ENCODE measurements at regions not wholly inside any gene's neighbourhood (a gene's known extent, or its start where the extent isn't known, plus 50 kb on each side); places are given as distances from the start of the nearest gene placed in this dataset.

DNA sequence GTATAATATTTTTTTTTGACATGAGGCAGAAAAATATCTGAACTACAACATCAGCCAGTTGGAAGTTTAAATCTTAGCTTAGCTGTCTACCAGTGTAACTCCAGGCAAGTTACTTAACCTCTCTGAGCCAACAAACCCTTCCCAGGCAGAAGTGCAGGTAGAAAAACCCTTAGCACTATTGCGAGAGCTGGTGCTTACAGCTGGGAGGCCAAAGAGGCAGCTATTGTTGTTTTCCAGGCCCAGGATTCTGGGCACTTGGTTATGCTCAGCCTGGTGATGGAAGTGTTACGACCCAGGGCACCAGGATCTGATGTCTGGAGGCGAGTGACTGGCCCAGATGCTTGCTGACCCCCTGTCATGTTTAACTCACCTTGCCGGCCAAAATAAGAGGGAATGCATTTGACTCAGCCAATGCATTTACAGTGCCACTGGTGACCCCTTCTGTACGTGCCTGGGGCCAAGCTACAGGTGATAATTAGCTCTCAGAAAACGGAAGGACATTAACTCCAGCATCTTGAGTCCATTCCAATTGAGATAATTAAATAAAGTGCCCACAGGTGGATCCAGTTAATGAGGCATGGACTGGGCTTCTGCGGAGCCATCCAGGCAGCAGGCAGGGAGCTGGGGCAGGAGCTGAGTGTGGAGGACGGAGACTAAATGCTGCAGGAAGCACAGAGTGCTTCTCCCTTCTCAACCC, 126.5 kb upstream of the HABP2 start:
- no peak for DNase-seq (ENCODE audit: low spot score)

DNA sequence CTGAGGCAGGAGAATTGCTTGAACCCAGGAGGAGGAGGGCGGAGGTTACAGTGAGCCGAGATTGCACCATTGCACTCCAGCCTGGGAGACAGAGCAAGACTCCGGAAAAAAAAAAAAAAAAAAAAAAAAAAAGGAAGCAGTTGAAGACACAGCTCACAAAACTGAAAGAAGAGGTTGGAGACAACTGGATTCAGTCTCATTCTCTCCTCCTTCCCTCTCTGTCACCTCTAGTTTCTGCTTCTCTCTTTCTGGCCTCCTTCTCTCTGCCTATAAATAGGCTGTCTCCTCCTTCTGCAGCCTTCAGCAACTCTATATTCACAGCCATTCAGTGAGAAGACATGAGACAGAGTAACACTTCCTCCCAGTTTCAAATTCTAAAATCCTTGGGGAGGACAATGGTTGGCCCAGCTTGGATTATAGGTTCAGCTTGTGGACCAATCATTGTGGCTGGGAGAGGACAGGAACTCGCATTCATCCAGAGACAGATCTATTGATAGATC, 125.6 kb upstream of the HABP2 start:
- no peak for DNase-seq (ENCODE audit: low spot score)
- intact Hi-C loops (cut with DNase I), result no loop called here

More for the DNA sequence above, 126.5 kb upstream of the HABP2 start:
- intact Hi-C loops (cut with DNase I), result no loop called here

DNA sequence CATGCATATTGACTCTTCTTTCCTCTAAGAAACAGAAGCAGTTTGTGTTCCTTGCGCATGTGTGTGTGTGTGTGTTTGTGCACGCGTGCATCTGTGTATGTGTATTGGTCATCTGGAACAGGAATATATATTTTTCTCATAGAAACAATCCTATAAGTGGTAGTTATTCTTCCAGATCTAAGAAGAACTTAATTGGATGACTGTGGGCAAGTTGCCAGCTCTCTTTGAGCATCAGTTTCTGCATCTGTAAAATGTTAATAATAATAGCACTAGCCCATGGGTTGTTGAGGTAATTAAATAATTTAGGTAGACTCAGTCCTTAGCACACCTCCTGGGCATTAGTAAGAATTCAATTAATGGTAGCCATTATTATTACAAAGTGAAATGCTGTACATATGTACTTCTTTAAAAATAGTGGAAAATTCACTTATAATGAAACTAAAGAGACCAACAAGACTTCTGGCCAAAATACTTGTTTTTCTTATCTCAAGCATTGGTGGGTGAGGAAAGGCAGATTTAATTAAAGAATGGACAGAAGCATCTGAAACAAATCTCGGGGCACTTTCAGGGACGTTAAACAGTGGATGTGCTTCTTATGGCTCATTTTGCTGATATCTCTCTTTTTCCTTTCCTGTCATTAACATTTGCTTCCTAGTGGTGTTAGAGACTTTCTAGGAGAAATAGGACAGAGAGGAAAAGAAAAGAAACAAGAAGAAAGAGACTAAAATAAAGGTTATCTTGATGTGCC, 124.9 kb upstream of the HABP2 start:
- no peak for DNase-seq (ENCODE audit: low spot score)
- intact Hi-C loops (cut with DNase I), result no loop called here

DNA sequence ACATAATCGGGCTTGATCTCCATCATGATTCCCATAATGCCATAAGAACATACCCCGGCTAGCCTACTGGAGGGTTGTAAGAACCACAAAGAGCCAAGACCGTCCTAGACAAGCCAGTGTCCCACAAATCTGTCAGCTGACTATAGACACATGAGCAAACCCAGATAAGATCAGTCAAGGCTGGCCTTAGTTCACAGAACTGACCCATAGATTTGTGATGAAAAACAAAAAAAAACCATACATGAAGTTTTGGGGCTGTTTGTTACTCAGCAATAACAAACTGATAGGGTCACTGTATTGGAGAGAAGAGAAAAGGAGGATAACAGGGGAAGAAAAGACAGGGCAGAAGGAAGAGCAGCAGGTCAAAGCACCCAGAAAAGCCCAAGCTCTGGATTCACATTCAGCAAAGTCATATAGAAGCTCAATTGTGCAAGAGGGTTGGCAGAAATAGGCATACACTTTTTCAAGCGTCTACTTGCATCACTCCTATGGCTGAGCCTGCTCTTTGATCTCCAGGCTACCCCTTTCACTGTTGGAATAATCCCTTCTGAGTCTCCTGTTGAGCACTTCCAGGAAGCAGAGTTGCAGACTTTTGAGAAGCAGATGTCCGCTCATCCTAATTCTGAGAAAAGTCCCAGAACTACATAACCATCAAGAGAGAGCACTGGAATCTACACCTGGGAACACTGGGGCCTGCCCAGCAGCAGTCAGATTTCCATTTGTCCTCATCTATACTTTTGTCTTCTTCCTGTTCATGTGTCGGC, 122.0 kb upstream of the HABP2 start:
- intact Hi-C loops (cut with DNase I), result no loop called here
- DNase-seq (ENCODE audit: low spot score), result no peak

DNA sequence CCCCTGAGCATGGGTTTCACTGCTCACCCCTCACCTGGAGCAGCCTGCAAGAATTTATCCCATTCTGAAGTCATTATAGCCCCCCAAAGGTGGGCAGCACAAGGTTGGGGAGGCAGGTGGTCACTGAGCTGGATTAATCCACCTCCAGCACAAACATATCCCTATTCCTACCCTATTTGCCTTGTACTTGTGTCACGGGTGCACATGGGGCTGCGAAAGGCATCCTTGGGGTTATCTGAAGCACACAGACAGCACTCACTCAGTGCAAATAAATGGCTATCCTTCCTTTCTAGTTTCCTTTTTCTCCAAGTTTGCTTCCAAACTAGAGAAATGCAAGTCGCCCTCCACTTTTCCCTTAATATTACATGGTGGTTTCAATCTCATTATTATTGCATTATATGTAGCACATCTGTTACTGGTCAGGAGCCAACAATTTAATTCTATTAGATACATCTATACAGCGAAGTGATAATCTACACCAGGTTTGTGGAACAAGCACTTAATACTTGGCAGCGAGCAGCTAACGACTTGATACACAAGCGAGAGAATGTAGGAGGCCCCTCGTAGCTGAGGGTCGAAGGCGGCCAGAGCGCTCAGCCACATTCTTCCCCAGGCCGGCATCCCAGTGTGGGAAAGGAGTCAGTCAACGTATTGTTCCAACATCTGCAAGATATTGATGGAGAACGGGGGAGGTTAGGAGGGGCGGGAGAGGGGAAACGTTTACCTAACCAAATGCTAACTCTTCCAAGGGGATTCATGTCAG, 121.3 kb upstream of the HABP2 start:
- intact Hi-C loops (cut with DNase I), result no loop called here
- no peak for DNase-seq (ENCODE audit: low spot score)

DNA sequence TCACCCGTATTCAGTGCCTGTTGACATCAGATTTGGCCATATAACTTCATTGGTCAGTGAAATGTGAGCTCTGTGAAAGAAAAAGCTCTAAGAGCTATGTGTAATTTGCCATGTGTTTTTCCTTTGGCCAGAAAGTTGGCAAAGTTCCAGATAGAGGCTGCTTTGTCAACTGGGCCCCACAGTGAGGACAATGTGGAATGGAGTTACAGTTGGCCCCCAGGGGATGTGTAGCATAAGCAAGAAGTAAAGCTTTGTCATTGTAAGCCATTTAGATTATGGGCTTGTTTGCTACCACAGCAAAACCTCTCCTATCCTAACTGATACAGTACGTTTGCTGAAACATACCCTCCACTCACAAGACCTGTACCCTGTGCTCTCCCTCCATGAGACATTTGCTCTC, 119.1 kb upstream of the HABP2 start:
- intact Hi-C loops (cut with DNase I), result no loop called here
- no peak for DNase-seq (ENCODE audit: low spot score)

DNA sequence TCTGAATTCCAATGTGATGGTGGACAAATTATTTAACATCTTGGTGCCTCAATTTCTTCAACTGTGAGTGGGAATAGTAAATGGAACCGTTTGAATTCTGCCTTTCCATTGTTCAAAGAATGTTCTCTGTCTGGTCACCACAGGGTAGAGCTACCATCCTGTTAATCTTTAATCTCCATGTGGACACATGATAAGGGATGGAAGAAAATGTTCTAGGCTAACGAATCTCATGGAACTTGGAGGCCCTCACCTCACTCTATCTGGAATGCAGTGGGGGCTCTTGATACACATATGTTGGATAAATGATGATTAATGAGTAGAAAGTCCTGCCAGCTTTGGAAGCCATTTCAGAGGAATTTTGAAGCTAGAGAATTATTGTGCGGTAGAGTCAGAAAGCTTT, 118.5 kb upstream of the HABP2 start:
- intact Hi-C loops (cut with DNase I), result no loop called here
- DNase-seq (ENCODE audit: low spot score), result no peak

DNA sequence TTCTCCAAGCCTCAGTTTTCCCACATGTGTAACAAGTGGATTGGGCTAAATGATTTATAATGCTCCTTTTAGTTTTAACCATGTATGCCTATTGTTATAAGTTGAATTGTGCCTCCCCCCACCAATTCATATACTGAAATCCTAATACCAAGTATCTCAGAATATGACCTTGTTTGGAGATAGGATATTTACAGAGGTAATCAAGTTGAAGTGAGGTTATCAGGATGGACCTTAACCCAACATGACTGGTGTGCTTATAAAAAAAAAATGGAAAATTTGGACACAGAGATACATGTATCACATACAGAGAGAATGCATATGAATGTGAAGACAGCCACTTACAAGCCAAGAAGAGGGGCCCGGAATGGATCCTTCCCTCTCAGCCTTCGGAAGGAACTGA, 117.9 kb upstream of the HABP2 start:
- intact Hi-C loops (cut with DNase I), result no loop called here
- no peak for DNase-seq (ENCODE audit: low spot score)

DNA sequence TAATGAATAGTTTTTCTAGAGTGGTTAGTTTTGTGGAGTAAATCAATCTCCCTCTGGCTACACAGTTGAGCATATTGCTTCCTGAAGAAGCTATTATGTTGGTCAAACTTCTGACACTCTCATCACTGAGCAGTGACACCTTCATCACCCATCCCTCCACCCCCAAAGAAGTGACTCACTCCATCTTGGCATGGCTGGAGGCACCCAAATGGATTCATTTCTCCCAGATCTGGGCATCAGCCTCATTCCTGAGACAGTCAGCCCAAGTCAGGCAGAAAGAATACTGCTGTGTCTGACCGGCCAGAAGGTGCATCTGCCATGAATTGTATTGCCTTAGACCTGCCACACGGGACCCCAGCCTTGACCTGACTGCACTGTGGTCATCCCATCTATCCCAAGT, 117.0 kb upstream of the HABP2 start:
- intact Hi-C loops (cut with DNase I), result no loop called here

DNA sequence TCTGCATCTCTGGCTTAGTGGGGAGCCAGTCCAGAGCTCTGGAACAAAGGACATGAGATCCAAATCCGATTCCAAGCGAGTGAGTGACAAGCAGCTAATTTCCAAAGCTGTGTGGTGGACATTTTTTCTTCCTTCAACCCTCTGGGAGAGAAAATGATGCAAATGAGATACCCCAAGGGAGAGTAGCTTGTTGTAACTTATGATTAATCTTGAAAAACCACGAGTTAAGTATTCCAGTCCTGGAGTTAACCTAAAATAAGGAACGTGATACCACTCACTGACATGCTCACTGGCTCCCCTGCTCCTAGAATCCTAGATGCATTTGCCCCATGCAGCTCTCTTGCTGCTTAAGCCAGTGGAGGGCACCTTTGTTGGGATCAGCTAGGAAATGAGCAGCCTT, 116.0 kb upstream of the HABP2 start:
- intact Hi-C loops (cut with DNase I), result no loop called here
- no peak for DNase-seq (ENCODE audit: low spot score)

More for the DNA sequence above, 117.0 kb upstream of the HABP2 start:
- no peak for DNase-seq (ENCODE audit: low spot score)

DNA sequence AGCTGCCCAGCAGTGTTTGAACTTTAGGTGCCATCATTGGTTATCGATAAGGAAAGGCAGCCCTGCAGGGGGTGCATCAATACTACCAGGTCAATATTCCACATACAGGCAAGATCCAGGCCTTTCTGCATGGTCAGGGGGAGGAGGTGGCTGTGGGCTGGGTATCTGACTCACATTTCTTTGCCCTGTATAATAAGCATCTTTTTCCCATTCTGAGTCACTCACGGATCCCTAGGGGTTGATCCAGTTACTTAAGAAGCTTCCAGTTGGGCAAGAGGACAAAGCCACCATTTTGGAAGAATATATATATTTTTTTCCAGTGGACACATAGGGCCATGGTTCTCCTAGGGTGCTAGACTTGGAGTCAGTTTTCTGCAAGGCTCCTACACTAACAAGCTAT, 114.2 kb upstream of the HABP2 start:
- no peak for DNase-seq (ENCODE audit: low spot score)
- intact Hi-C loops (cut with DNase I), result no loop called here

DNA sequence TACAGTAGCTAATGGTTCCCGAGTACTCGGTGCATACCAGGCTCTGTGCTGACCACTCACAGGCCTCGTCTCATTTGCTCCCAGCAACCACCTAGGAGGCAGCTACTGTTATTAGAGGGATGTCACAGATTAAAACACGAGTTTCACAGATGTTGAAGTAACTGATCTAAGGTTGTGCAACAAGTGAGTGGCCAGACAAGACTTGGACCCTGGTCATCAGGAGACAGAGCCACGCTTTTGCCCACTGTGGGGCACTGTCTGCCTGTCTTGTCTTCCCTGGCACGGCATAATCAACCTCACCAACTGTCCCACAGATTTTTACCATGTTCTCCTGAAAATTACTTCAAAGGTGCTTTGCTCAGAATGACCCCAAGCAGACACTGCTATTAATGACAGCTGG, 111.6 kb upstream of the HABP2 start:
- intact Hi-C loops (cut with DNase I), result no loop called here
- no peak for DNase-seq (ENCODE audit: low spot score)

DNA sequence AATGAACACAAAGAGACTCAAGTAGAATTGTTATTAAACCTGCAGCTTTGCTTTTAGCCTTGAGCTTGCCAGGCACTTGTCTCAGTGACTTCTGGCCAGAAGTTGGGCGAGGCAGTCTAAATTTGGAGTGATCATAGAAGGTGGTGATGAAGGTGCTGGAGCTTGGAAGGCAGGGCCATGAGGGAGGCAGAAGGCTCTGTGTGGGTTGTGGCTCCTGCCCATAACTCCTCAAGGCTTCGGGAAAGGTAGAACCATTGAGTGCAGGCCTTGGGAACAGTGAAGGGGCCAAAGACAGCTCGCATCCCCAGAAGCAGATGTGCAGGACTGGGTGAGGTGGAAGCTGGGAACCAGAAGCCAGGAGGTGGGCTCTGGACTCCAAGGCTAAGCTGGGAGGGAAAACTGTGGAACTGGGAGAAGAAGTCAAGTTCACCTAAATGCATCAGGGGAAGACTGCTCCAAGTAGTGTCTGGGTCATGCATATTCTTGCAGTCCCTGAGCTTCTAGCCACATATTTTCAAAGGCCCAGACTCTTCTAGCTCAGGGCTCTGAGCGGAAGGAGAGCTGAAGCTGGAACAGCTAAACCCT, 111.1 kb upstream of the HABP2 start:
- intact Hi-C loops (cut with DNase I), result no loop called here
- DNase-seq (ENCODE audit: low spot score), result no peak

DNA sequence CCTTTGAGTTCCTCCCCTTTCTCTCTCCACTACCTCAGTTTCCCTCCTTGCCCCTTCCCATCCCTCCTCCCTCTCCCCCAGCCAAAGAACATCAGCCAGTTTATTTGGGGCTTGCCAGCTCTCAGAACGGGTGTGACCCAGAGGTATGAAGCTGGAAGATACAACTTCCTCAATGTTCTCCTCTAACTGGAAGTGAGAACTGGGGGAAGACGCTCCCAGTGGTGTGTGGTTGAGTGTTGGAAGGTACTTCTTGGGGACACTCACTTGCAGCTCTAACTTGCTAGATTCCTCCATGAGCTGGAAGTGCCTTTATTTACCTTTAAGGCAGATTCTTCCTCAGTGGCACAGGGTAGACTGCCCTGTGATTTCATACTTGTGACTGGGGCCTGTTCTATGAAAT, 110.5 kb upstream of the HABP2 start:
- intact Hi-C loops (cut with DNase I), result no loop called here
- DNase-seq (ENCODE audit: low spot score), result no peak

DNA sequence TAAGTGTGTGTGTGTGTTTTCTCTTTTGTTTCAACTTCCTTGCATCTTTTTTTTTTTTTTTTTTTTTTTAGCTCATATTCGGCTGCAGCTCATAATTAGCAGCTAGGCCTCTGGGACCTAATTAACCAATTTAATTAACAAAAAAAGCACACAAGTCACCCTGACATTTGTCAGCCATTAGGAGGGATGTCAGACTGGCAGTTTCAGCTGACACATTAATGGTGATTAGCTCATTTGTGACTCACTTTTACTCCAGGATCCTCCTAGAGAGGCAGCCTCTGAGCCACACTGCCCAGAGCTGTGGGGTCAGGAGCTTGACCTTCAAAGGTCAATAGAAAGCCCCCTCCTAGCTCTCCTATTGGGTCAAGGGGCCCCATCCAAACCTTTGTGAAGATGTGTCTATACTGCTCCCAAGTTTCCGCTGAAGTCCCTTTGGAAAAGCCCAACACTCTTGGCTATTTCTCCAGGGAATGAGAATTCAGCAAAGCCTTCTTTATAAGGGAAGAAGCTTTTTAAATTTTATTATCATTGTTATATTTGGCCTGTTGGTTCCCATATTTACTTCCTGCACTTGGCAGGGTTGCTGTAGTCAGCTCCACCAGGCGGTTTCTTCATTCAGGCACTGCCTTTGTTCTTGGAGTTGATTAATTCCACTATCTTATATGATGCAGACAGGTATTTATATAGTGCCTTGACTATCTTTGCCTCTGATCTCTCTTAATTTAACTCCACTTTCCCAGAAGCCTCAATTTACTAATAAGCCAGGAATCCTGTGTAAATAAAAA, 109.5 kb upstream of the HABP2 start:
- no peak for DNase-seq (ENCODE audit: low spot score)
- intact Hi-C loops (cut with DNase I), result no loop called here

DNA sequence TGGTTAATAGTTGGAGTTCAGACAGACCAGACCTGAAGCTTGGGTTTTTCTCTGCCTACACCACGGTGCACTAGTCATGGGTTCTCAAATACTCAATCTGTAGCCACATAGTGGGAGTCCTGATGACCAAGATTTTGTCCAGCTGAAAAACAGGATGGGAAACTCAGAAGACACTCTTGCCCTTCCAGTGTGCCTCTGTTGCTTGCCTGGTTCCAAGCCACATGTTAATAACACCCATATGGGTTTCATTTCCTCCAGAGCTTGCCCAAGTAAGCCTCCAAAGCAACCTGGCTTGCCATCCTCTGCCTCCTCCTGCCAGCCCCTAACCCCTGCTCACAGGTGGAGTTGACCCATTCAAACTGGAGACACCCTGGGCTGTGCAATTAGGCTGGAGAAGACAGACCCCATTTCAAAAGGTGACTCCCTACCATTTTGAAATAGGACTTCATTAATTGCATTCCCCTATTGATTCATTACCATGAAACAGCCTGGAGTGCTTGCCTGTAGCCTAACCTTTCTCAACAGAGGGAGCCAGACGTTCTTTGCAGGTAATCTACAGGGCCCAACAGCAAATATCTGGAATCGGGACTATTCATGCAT, 108.0 kb upstream of the HABP2 start:
- intact Hi-C loops (cut with DNase I), result no loop called here
- no peak for DNase-seq (ENCODE audit: low spot score)

DNA sequence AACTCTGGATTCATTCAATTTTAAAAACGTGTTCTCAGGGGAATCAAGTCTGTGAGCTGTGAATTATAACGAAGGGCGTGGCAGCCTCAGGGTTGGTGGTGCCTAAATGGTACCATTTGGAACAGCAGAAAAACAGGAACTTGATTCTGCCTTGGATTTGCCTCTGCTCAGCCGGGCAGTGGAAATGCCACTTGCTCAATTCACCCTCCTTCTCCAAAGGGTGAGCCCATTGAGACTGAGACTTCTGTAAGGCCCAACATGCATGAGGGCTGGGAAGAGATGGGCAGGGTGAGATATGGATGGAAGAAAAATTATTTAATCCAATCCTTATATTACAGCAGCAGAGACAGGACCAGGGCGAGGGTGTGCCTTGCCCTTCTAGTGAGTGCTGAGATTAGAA, 107.1 kb upstream of the HABP2 start:
- DNase-seq (ENCODE audit: low spot score), result no peak
- intact Hi-C loops (cut with DNase I), result no loop called here

DNA sequence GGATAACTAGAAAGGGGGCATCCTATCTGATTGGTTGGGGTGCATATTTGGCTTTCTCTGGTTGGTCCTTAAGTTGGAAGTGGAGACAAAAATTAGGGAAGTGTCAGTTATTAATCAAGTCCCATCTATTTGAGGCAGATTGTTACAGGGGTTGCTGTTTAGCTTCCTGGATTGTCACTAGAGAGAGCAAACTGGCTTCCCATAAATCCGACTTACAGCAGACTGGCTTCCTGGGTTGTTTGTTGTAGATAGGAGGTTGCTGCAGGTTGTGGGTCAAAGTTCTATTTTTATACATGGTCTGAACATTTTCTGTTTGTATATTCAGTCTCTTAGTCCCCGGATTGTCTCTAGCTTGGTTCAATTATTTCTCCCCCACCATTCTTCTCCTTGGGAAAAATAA, 106.1 kb upstream of the HABP2 start:
- intact Hi-C loops (cut with DNase I), result no loop called here
- no peak for DNase-seq (ENCODE audit: low spot score)

Data from posterior vena cava (tissue), 2 donors.